Activated T-helper 1 cell treated with anti-CD3 and anti-CD28 coated beads, Interleukin-2, amount 50 U/mL, for 16 hours (primary cell): ENCODE measurements at regions not wholly inside any gene's neighbourhood (a gene's known extent, or its start where the extent isn't known, plus 50 kb on each side); places are given as distances from the start of the nearest gene placed in this dataset.

Experiments used
- DNase-seq, 2 donors: peaks; one replicate each; pipeline ENCODE4 v3.0.0-alpha.2; 2020; ENCODE audit warnings: low read depth in 1 of 2, low spot score in 1 of 2

- DNase-seq, result no peak
Observed at GRCh38 chr13:29934531-29935308, 84.3 kb upstream of the UBL3 start.

- DNase-seq, result no peak
Observed at GRCh38 chr13:29933401-29933800, 83.0 kb upstream of the UBL3 start.

GRCh38 chr13:29931696-29932095 is 81.3 kb upstream of the UBL3 start:
- DNase-seq, result no peak

GRCh38 chr13:29929062-29929847 is 78.8 kb upstream of the UBL3 start:
- DNase-seq, result no peak

GRCh38 chr13:29926098-29926476 is 75.7 kb upstream of the UBL3 start:
- no peak for DNase-seq

- no peak for DNase-seq
Observed at GRCh38 chr13:29925457-29926097, 75.2 kb upstream of the UBL3 start.

GRCh38 chr13:29924482-29925350 is 74.3 kb upstream of the UBL3 start:
- DNase-seq, result no peak

GRCh38 chr13:29923554-29924481 is 73.4 kb upstream of the UBL3 start:
- peak in 1 of 2 donors; percentile 57 for DNase-seq

- DNase-seq, result no peak
Observed at GRCh38 chr13:29922896-29923295, 72.5 kb upstream of the UBL3 start.

- no peak for DNase-seq
Observed at GRCh38 chr13:29922281-29922821, 71.9 kb upstream of the UBL3 start.

- no peak for DNase-seq
Observed at GRCh38 chr13:29921542-29921941, 71.1 kb upstream of the UBL3 start.

- no peak for DNase-seq
Observed at GRCh38 chr13:29920025-29920643, 69.7 kb upstream of the UBL3 start.

GRCh38 chr13:29918845-29919244 is 68.4 kb upstream of the UBL3 start:
- no peak for DNase-seq

- DNase-seq, result no peak
Observed at GRCh38 chr13:29917650-29918049, 67.2 kb upstream of the UBL3 start.

- DNase-seq, result no peak
Observed at GRCh38 chr13:29914581-29914980, 64.2 kb upstream of the UBL3 start.

GRCh38 chr13:29911781-29912418 is 61.5 kb upstream of the UBL3 start:
- no peak for DNase-seq

GRCh38 chr13:29909975-29910674 is 59.7 kb upstream of the UBL3 start:
- DNase-seq, result no peak

GRCh38 chr13:29909081-29909730 is 58.8 kb upstream of the UBL3 start:
- no peak for DNase-seq
